DND-41 (cell line): ENCODE measurements at regions not wholly inside any gene's neighbourhood (a gene's known extent, or its start where the extent isn't known, plus 50 kb on each side); places are given as distances from the start of the nearest gene placed in this dataset.

Source experiments
- ATAC-seq: fragments of 200-7000 bp; cut with Tn5 transposase; 3 replicates; pipeline ENCODE4 v1.9.1; 2021; ENCODE audit warnings: low read depth; ENCODE audit not compliant: insufficient read depth
- DNase-seq: peaks from one replicate; pipeline ENCODE4 v3.0.0-alpha.2; 2020
- H2AFZ ChIP-seq: 2 replicates; pipeline ENCODE4 v1.6.0; 2012; ENCODE audit warnings: low read depth, low read length
- H3K27ac ChIP-seq: 2 replicates; pipeline ENCODE4 v1.5.1; 2012; ENCODE audit warnings: low read length, inconsistent platforms
- H3K27me3 ChIP-seq: fragments of 200-600 bp; sonication (generic); 2 replicates; pipeline ENCODE4 v1.6.0; 2012; ENCODE audit warnings: low read length, mild to moderate bottlenecking, inconsistent platforms; ENCODE audit not compliant: insufficient read depth, poor library complexity
- H3K36me3 ChIP-seq: 2 replicates; pipeline ENCODE4 v1.5.1; 2012; ENCODE audit warnings: low read length, inconsistent platforms; ENCODE audit not compliant: insufficient read depth
- H3K4me1 ChIP-seq: 2 replicates; pipeline ENCODE4 v1.5.1; 2012; ENCODE audit warnings: mild to moderate bottlenecking, low read length; ENCODE audit not compliant: insufficient read depth
- H3K4me2 ChIP-seq: 2 replicates; pipeline ENCODE4 v1.6.0; 2012; ENCODE audit warnings: mild to moderate bottlenecking, moderate library complexity, low read length, inconsistent platforms; ENCODE audit not compliant: insufficient read depth
- H3K4me3 ChIP-seq, 2 experiments: fragments of 200-600 bp in 1 of 2; shearing (Covaris generic) in 1 of 2; 2 replicates each; pipeline ENCODE4 v1.5.1; 2012 to 2016; ENCODE audit warnings: inconsistent platforms in 2 of 2, low read length in 2 of 2, mild to moderate bottlenecking in 2 of 2, low read depth in 1 of 2, moderate library complexity in 1 of 2
- H3K79me2 ChIP-seq: 2 replicates; pipeline ENCODE4 v1.6.0; 2012; ENCODE audit warnings: low read length, inconsistent platforms; ENCODE audit not compliant: insufficient read depth
- H3K9ac ChIP-seq: 2 replicates; pipeline ENCODE4 v1.6.0; 2012; ENCODE audit warnings: low read depth, mild to moderate bottlenecking, inconsistent platforms, low read length, moderate library complexity
- H3K9me3 ChIP-seq: 2 replicates; pipeline ENCODE4 v1.5.1; 2012; ENCODE audit warnings: low read length, moderate library complexity, mild to moderate bottlenecking, inconsistent platforms; ENCODE audit not compliant: insufficient read depth, severe bottlenecking
- H4K20me1 ChIP-seq: 2 replicates; pipeline ENCODE4 v1.6.0; 2012; ENCODE audit warnings: low read length; ENCODE audit not compliant: insufficient read depth
- CTCF ChIP-seq: IDR thresholded peaks from 2 replicates; pipeline ENCODE4 v1.5.1; 2012; ENCODE audit warnings: borderline replicate concordance, low read length, moderate library complexity, mild to moderate bottlenecking; ENCODE audit not compliant: poor library complexity, severe bottlenecking; ENCODE audit errors: extremely low read depth
- EZH2 ChIP-seq: IDR thresholded peaks from 3 replicates; pipeline ENCODE4 v1.6.1; 2012; ENCODE audit warnings: borderline replicate concordance, low read depth, mild to moderate bottlenecking, moderate library complexity, low read length, inconsistent platforms; ENCODE audit not compliant: severe bottlenecking

- no peak overlapping the region for H2AFZ ChIP-seq
- H4K20me1 ChIP-seq, result no peaks in the 10 kb centered on the region
- DNase-seq, result no peak
Measured at GRCh38 chr4:23981328-23981727, 91.5 kb upstream of the PPARGC1A start.

GRCh38 chr4:23979534-23979933, 89.7 kb upstream of the PPARGC1A start:
- no peak overlapping the region for H3K4me3 ChIP-seq
- no peak overlapping the region for H3K9ac ChIP-seq
- no peaks in the 10 kb centered on the region for H3K36me3 ChIP-seq
- no peak overlapping the region for H3K27ac ChIP-seq
- H2AFZ ChIP-seq, result no peak overlapping the region
- no peaks in the 10 kb centered on the region for H3K9me3 ChIP-seq
- H3K79me2 ChIP-seq, result no peaks in the 10 kb centered on the region
- H4K20me1 ChIP-seq, result no peaks in the 10 kb centered on the region
- no peak overlapping the region for H3K4me2 ChIP-seq
- no peak for TF ChIP-seq CTCF
- TF ChIP-seq EZH2, result no peak
- no peaks in the 10 kb centered on the region for H3K27me3 ChIP-seq
- H3K4me1 ChIP-seq, result no peaks in the 10 kb centered on the region
- no peak for ATAC-seq
- no peak for DNase-seq

More at GRCh38 chr4:23981328-23981727, 91.5 kb upstream of the PPARGC1A start:
- H3K4me1 ChIP-seq, result no peaks in the 10 kb centered on the region
- no peak overlapping the region for H3K9ac ChIP-seq
- H3K79me2 ChIP-seq, result no peaks in the 10 kb centered on the region
- no peaks in the 10 kb centered on the region for H3K27me3 ChIP-seq
- no peak overlapping the region for H3K27ac ChIP-seq
- no peaks in the 10 kb centered on the region for H3K9me3 ChIP-seq
- ATAC-seq, result no peak
- no peaks in the 10 kb centered on the region for H3K36me3 ChIP-seq
- TF ChIP-seq EZH2 (no peak), CTCF (no peak)
- H3K4me2 ChIP-seq, result no peak overlapping the region
- no peak overlapping the region for H3K4me3 ChIP-seq

GRCh38 chr4:23978002-23978401, 88.2 kb upstream of the PPARGC1A start:
- no peak for TF ChIP-seq CTCF
- TF ChIP-seq EZH2, result no peak
- Histone ChIP-seq H3K4me2 (no peak overlapping the region), H3K9ac (no peak overlapping the region), H3K27ac (no peak overlapping the region), H2AFZ (no peak overlapping the region), H3K79me2 (no peaks in the 10 kb centered on the region), H3K9me3 (no peaks in the 10 kb centered on the region), H3K36me3 (no peaks in the 10 kb centered on the region), H3K4me3 (no peak overlapping the region), H3K4me1 (no peaks in the 10 kb centered on the region), H3K27me3 (no peaks in the 10 kb centered on the region), H4K20me1 (no peaks in the 10 kb centered on the region)
- ATAC-seq, result no peak
- no peak for DNase-seq

- Histone ChIP-seq H3K4me1 (no peaks in the 10 kb centered on the region), H3K4me2 (no peak overlapping the region), H3K4me3 (no peak overlapping the region), H2AFZ (no peak overlapping the region), H3K36me3 (no peaks in the 10 kb centered on the region), H3K9me3 (no peaks in the 10 kb centered on the region), H4K20me1 (no peaks in the 10 kb centered on the region), H3K27ac (no peak overlapping the region), H3K79me2 (no peaks in the 10 kb centered on the region), H3K9ac (no peak overlapping the region), H3K27me3 (no peaks in the 10 kb centered on the region)
- ATAC-seq, result no peak
- no peak for DNase-seq
- TF ChIP-seq CTCF, result no peak
- no peak for TF ChIP-seq EZH2
Measured at GRCh38 chr4:23976423-23976822, 86.6 kb upstream of the PPARGC1A start.
